Lower leg skin (tissue), 4 donors: ENCODE measurements at regions not wholly inside any gene's neighbourhood (a gene's known extent, or its start where the extent isn't known, plus 50 kb on each side); places are given as distances from the start of the nearest gene placed in this dataset.

Source experiments
- DNase-seq, 2 donors: peaks; one replicate each; pipeline ENCODE4 v3.0.0-alpha.2; 2019; ENCODE audit warnings: low spot score in 2 of 2
- H3K4me3 ChIP-seq: fragments of 200-600 bp; sonication (generic); 2 replicates; pipeline ENCODE4 v1.5.1; 2017; ENCODE audit warnings: mild to moderate bottlenecking, low read depth; ENCODE audit not compliant: poor library complexity, severe bottlenecking
- CTCF ChIP-seq, 3 donors: fragments of 450-650 bp; IDR thresholded peaks; one replicate each; pipeline ENCODE4 v1.5.1; 2016; ENCODE audit warnings: antibody characterized with exemption in 3 of 3, mild to moderate bottlenecking in 3 of 3, moderate library complexity in 2 of 3
- POLR2A ChIP-seq, 2 donors: fragments of 450-650 bp; IDR thresholded peaks; one replicate each; pipeline ENCODE4 v1.6.1; 2016 to 2017; ENCODE audit warnings: antibody characterized with exemption in 2 of 2, mild to moderate bottlenecking in 1 of 2, moderate library complexity in 1 of 2
- WGBS, 2 donors: methylation state at CpG; one replicate each; pipeline ENCODE4 v1.1.5; 2018; 5-methylcytosine and 5-hydroxymethylcytosine counted together
- intact Hi-C: fragments of 100-400 bp; cut with DNase I; formaldehyde crosslinking; loops from one replicate; pipeline ENCODE4 v1.15.0; 2023; ENCODE audit warnings: low total_unique reads

GRCh38 chr2:16073471-16073870, 133.1 kb downstream of the MYCN start:
- no peak for DNase-seq
- intact Hi-C loops, result no loop called here
- WGBS, 2 donors, result 75 to 88% methylated on average over 4 of the region's 4 CpGs
- TF ChIP-seq POLR2A (IDR thresholded peaks at IDR 0.05), result no peak
- TF ChIP-seq CTCF (IDR thresholded peaks at IDR 0.05), result no peak
- no peak overlapping the region for H3K4me3 ChIP-seq

GRCh38 chr2:16072638-16073290, 132.4 kb downstream of the MYCN start:
- no peak overlapping the region for H3K4me3 ChIP-seq
- TF ChIP-seq POLR2A (IDR thresholded peaks at IDR 0.05) (no peak), CTCF (IDR thresholded peaks at IDR 0.05) (no peak)
- 85 to 93% methylated on average over 7 of the region's 7 CpGs for WGBS, 2 donors
- intact Hi-C loops, result no loop called here
- DNase-seq, result no peak

GRCh38 chr2:16071865-16072637, 131.7 kb downstream of the MYCN start:
- no peak overlapping the region for H3K4me3 ChIP-seq
- TF ChIP-seq POLR2A (IDR thresholded peaks at IDR 0.05) (no peak), CTCF (IDR thresholded peaks at IDR 0.05) (no peak)
- DNase-seq, result no peak
- WGBS, 2 donors, result 90 to 93% methylated on average over 13 of the region's 13 CpGs
- intact Hi-C loops, result no loop called here

- WGBS, 2 donors, result 92 to 94% methylated on average over 14 of the region's 14 CpGs
- no peak for DNase-seq
- H3K4me3 ChIP-seq, result no peak overlapping the region
- intact Hi-C loops, result no loop called here
- no peak for TF ChIP-seq POLR2A (IDR thresholded peaks at IDR 0.05)
- no peak for TF ChIP-seq CTCF (IDR thresholded peaks at IDR 0.05)
Observed at GRCh38 chr2:16071039-16071864, 130.9 kb downstream of the MYCN start.

- 84 to 88% methylated on average over 6 of the region's 6 CpGs for WGBS, 2 donors
- intact Hi-C loops, result no loop called here
- TF ChIP-seq POLR2A (IDR thresholded peaks at IDR 0.05) (no peak), CTCF (IDR thresholded peaks at IDR 0.05) (no peak)
- DNase-seq, result no peak
- H3K4me3 ChIP-seq, result no peak overlapping the region
Observed at GRCh38 chr2:16070648-16070971, 130.3 kb downstream of the MYCN start.
